8988T (cell line): ENCODE measurements at regions not wholly inside any gene's neighbourhood (a gene's known extent, or its start where the extent isn't known, plus 50 kb on each side); places are given as distances from the start of the nearest gene placed in this dataset.

Experiments used
- DNase-seq: peaks from one replicate; pipeline ENCODE4 v3.0.0; 2011

DNA sequence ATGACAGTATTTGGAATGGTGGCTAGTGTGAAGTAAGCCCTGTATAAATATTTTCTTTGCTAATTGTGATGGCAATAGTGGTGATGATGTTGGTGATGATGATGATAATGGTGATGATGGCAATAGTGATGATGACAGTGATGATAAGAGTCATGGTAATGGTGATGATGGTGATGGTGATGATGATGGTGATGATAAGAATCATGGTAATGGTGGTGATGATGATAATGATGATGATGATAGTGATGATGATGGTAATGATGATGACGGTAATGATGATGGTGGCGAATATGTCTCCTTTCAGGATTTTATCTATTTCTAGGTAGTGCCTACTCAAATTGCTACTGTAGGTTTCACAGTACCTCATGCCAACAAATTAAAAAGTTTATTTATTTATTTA lies 205.4 kb downstream of the GALR1 start:
- DNase-seq: no peak

DNA sequence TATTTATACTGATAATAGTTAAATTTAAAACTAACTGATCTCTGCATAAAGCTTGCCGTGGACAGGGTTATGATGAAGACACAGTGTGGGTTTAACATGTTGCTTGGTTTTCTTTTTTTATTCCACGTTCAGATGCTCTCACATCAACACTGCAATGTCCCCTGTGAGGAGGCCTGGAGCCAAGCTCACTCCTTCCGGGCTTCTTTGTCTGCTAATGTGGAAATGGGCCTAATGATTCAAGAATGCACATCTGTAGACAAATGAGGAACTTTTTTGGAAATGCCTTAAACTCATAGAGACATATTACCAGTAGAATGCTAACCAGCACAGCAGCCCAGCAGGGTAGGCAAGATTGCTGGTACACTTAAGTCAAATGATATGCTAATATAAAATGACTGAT lies 208.0 kb downstream of the GALR1 start:
- DNase-seq: no peak

DNA sequence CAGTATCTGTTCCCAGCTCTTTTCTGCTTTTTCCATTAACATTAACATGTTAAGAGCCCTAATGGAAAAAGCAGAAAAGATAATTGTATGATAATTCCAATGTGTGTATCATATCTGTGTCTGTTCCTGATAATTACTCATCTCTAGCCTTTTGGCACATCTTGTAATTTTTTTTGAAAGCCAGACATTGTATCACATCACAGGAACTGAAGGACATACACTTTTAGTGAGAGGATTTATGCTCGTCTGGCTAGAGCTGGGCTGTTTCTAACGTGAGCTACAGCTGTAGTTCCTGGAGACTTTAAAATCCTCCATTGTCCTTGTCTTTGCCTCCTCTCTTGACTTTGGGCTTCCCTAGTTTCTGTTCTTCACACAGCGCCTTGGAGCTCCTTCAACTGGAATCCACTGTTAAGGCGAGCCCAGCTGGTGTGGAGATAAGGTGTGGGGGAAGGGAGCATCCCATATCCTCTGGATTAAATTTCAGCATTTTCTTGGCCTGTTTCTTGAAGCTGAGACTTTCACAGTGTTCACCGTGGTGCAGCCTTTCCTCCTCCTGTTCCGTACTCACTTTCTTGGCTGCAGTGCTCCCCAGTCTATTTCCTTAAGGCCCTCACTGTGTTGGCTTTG lies 211.5 kb downstream of the GALR1 start:
- DNase-seq: no peak

DNA sequence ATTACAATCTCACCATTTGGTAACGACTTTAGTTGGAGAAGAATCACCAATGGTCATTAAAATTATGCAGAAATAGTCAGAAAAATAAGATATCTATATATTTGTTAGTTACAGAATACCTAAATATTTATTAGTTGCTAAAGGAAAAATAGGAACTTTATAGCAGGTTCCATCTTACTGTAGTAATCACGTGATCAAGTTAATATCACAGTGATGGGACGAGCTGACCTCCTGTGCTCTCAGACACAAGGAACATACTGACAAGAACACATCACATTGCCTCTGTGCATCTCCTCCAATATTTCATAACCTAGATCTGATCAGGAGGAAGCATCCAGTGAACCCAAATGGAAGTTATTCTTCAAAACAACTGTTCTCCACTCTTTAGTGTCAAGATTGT lies 215.3 kb downstream of the GALR1 start:
- DNase-seq: no peak

DNA sequence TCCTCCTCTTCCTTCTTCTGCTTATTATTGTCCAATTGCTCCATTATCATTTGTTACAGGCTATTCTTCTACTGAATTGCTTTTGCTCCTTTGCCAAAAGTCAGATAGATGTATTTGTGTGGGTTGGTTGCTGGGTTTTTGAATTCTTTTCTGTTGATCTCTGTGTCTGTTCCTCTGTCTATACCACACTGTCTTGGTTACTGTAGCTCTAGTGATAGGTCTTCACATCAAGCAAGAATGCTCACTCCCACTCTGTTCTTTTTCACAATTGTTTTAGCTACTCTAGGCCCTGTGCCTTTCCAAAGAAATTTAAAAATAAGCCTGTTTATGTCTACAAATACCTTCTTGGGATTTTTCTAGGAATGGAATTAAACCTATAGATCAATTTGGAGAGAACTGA lies 217.2 kb downstream of the GALR1 start:
- DNase-seq: no peak

DNA sequence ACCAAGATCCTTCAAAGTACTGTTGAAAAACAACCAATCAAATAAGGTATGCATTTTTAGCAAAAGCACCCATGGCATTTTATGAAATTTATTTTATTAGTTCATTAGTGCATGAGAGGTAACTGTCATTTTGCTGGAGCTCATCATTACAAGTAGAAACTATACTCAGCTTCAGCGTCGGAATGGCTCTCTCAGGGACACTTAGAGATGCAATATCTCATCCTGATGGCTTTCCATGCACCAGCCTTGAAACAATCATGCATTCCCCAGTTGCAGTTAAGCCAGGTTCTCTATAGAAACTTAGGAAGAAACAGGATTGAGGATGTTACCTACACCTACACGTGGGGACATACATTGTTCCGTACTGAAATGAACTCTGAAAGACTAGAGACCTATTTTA lies 219.5 kb downstream of the GALR1 start:
- DNase-seq: no peak

DNA sequence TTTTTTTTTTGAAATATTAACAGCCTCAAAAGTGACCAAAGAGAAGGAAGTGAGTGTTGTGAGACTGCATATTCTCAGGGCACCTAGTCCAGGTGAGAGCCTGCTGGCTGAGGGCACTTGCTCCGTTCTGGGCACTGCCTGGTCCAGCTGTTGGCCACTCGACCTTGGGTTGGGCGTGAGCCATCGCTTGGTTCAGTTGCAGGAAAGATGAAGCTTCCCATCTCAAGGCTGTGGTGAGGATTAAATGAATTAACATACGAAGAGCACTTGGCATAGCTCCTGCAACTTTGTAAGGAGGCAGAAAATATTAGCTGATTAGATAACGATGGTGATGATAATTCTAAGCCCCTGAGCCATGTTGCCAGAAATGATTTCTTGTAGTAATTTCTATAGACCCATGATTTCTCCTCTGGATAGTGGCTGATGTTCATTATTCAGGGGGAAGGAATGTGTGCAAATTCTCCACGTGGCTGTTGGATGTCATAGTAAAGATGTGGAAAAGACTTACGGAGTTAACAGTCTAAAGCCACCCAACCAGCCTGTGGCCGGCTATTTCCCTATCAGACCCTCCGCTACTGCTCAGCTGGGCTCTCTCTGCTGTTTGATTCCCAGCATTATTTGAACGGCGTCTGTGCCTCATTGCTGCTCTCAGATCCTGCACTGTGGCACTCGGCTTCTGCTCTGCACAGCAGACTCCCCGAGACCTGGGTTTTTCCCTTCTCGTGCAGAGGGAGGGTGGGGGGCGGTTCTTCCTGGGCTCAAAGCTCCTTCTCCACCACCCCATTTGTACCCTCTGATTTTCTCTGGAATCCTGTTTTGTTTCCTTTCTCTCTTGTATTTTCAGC lies 221.1 kb downstream of the GALR1 start:
- no peak for DNase-seq

DNA sequence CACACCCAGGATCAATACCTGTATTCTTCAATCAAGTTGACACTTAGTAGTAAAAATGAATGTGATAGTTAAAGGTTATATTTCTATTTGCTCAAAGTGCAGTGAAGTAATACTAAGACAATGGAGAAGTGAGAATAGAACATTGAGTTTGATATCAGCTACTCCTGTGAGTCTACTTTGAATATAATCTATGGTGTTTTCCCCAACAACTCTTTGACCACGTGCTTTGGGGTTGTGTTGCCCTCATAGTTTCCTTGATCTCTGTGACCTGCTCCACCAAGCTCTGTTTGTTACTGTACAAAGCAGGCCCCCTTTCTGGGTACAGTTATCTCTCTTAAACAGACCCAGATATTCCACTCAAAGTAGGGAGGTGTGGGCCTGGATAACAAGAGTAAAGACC lies 222.9 kb downstream of the GALR1 start:
- no peak for DNase-seq

DNA sequence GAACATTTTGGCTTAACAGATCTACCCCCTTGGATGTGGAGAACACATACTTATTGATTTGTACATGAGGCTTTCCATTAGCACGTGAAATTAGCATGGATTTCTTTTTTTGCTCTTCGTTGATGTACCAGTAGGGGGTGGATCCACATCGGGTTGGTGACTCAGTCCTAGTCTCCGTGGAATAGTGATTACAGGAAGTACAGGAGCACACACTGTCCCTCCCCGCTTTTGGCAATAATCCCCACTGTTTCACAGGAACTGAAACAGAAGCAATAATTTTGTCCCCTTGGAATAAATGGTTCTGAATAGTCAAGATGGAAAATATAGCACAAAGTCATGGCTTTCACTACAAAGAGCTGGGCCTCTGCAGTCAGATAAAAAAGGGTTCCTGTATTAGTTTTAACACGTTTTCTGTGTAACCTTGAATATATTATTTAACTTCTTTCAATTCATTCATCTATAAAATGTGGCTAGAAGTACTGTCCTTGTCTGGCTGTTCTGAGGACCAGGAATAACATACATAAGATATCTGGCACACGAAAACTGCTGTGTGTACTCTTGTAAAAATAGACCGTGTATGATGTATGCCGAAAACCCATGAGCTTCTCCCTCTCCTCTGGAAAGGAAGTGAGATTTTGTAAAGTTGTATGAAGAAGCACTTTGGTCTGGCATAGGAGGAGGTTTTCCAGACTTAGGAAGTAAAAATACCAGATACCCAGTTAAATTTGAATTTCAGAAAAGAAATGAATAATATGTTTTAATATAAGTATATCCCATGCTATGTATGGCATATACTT lies 229.2 kb downstream of the GALR1 start:
- no peak for DNase-seq

DNA sequence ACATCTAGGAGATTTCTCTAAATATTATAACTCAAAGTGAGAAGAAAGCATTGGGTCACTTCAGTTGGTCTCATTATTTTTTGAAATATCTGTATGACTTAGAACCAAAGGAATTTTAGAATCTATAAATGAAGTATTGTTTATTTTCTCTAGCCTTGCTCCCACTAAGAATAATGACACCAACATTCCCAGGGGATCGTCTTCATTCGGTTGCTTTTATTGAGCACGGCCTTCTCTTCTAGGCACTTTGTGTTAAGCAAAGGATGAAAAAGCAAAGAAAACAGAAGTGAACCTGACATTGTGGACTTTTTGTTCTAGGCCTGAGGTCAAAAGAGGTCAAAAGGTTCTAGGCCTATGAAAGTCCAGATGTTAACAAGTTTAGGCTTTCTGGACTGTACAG lies 231.9 kb downstream of the GALR1 start:
- no peak for DNase-seq

DNA sequence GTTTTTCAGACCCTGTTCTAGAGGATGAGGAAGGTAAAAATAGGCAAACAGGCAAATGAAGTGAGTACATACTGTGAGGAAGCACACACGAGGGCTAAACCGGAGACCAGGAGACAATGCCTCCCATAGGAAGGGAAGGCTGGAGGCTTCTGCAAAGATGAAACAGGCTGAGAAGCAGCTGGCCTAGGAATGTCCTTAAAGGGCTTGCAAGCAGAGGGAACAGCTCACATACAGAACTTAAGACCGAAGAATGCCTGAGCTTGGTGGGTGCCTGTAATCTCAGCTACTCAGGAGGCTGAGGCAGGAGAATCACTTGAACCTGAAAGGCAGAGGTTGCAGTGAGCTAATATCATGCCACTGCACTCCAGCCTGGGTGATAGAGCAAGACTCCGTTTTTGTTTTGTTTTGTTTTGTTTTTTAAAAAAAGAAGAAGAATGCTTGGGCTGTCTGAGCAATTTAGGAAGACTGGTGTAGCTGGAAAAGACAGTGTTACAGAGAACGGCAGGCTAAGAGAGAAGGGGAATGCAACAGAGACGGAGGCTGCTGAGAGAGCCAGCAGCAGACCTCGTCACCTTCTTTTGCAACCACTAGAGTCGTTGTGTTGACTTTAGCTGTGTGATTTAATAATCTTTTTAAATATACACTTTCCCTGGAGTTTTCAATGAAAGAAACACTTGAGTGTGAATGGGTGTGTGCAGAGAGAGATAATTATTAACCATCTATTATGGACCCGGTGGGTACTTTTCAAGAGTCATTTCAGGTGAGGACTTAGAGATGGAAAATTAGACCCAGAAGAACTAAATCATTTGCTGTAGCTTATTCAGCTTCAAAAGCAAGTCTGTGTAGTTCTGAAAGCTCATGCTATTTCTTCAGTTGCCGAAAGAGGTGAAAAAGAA lies 232.8 kb downstream of the GALR1 start:
- no peak for DNase-seq

DNA sequence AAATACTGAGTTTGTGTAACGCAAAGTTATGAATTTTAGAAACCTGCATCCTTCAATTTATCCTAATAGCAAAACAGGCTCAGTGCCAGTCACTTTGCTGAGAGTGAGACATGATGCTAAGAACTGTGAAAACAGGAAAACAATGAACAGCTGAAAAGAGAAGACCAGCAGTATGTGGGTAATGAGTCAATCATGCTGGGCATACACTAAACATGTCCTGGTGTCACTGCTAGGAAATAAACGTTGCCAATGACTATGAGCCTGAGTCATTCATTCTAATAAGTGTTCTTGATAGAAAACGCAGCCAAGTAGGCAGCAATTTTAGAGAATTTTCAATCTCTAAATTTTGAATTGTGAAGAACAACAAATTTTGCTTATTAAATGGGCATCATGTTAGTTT lies 237.3 kb downstream of the GALR1 start:
- DNase-seq: no peak

DNA sequence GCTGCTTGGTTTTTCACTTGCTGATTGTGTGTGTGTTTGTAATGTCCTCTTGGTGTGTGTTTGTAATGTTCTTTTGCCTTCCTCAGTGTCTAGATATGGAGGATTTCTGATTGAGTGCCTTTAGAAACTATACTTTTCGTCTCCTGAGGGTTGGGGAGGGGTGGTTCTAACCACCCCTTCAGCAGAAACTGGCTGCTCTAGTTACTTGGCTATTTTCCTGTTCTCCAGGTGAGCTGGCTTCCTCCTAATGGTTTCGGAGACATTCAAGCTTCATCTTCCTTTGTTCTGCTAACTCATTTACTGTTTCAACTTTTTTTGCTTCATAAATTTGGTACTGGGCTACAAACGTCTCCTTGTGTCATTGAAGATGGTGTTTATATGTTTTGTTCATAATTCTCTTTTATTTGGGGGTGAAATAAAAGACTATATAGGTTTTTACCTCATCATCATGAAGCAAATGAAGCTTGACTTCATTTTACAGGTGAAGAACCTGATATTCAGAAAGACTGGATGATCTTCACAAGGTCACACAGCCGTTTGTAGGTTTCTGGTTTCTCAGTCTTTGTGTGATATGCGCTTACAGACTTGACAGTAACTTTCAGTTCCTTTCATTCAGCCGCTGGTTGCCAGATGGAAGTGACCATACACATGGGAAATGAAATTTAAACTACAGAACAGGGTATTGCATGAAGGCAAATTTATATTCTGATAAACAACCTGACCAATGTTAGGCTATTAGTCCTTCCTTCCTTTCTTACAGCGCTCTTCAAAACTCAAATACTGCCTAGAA lies 238.5 kb downstream of the GALR1 start:
- DNase-seq: no peak

DNA sequence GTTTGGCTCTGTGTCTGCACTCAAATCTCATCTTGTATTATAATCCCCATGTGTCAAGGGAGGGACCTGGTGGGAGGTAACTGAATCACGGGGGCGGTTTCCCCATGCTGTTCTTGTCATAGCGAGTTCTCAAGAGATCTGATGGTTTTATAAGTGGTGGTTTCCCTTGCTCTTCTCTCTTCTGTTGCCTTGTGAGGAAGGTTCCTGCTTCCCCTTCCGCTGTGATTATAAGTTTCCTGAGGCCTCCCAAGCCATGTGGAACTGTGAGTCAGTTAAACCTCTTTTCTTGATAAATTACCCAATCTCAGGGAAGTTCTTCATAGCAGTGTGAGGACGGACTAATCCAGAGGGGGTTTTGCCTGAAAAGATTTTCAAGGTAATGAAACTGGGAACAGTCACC lies 245.4 kb downstream of the GALR1 start:
- DNase-seq: no peak

DNA sequence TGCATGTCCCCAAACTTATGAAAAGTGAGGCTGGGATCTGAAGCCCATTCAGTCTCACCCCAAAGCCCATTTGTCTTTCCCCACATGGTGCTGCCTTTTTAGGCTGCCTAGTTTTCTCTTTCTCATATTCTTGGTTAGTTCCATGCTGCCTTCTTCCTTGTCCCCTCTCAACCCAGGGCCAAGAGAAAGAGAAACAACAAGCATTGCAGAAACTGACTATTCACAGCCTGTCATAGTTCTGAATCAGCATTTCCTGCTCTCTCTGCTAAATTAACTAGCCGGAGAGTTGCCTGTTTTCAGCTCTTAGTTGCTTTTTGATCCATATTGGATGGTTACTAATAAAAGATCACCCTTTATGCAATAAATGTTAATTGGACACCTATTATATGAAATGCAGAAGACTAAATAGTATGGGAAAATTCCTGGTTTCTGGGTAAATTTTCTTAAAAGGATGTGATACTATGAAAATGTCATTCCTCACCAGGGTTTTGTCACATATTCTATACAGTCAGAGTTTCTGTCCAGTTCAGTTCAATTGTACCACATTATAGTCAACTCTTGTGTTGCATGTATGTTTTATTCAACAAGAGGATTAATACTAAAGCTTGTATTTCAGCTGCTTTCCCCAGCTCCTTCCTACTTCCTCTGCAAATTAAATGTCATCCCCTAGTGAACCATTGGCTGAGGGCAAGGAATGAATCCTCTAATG lies 246.5 kb downstream of the GALR1 start:
- no peak for DNase-seq

DNA sequence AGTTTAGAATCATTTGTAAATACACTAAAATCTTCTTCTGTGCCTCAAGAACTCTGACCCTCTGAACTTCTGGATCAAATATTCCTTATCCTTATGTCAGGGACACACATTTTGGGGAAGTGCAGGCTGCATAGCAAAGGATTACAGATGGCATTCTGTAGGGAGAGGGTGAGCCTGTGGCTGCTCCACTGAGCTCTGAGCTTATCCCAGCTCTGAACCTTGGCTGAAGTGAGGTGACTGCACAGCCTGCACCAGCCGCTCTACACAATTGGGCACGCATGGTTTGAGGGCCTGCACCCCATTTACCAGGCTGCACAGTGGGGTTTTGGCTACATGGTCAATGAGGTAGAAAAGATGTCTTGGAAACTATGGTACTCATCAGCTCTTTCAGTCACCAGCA lies 251.6 kb downstream of the GALR1 start:
- DNase-seq: no peak

DNA sequence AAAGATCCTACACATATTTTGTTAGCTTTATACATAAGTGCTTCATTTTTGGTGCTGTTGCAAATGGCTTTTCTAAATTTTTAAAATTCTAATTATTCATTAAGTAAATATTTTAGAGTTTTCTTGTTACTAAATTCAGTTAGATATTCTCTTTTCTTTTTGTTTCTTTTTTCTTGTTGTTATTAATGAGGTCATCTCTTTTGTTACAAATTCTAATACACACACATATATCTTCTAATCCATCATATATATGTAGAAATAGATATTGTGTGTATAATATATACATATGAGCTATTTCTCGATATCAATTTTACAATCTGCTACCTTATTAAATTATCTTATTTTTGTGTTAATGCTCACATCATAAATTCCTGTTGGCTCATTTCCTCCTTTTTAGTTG lies 255.9 kb downstream of the GALR1 start:
- DNase-seq: no peak

DNA sequence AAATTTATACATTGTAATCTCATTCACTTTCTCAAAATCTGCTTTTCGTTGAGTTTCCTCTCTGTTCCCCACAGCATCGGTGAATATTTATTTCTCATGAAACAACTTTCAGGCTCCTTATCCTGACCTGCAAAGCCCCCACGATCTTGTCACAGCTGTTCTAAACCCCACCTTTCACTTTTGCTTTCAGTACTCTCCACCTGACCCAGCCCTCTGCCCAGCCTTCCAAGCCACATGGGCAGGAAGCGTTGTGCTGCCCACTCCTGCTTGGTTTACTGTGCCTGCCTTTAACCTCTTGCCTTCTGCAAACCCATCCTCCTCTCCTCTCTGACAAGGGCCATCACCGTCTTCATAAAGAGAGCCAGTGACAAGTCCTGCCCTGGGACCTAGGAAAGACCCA lies 262.5 kb downstream of the GALR1 start:
- no peak for DNase-seq

DNA sequence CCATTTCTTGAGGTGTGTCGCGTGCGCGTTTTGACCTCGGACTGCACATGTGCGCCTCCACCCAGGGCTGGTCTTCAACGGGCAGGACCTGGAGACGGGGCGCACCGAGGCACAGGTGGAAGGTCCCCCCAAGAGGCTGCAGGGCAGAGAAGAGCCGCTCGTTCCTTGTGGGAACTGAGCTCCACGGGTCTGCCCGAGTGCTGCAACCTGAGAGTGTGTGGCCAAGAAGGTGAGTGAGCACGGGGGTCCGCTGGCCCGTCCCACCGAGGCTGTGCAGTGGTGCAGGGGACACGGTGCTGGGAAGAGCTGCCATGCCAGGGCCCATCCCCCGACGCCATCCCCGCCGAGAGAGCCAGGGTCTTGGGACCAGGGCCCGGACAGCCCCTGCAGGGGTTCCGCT lies 268.3 kb downstream of the GALR1 start:
- DNase-seq: no peak

DNA sequence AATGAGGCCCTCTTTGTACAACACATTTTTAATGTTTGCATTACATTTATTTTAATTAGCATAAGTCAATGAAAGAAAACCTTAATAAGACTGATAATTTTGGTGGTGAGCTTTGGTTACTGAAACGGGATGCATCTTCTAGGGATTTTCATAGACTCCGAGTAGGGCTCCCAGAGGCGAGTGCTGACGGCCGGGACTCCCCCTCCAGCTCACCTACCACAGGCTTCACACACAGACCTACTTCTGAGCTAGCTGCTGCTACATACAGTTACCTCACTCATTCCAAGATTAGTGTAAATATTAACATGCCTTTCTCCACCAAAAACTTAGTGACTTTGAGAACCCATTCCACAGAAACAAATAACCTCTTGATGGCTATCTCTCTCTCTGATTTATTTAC lies 271.1 kb downstream of the GALR1 start:
- DNase-seq: no peak

DNA sequence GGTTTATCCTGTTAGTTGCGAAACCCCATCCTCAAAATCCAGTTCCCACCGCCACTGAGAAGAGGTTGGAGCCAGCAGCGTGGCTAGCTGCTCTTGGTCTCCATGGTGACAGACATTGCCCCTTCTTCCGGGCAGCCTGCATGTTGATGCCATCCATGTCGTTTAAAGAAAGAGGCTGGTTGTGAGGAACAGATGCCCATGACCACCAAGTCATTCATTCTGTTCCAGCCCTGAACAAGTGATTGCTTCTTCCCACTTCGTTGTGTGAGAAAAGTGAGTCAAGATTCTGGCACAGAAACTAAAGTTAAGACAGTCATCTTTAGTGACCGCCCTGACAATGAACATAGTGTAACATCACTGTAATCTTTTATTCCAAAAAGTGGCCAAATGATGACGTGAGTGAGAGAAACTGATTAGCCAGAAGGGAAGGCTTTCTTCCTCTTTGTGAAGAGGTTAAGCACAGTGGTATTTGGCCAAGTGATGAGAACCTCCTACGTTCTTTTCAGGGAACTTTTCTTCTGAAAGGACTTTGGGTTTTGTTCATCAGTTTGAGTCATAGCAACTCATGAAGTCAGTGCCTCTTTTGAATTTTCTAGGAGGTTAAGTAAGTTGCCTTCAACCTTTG lies 272.5 kb downstream of the GALR1 start:
- no peak for DNase-seq
